HepG2 (cell line): ENCODE measurements at regions not wholly inside any gene's neighbourhood (a gene's known extent, or its start where the extent isn't known, plus 50 kb on each side); places are given as distances from the start of the nearest gene placed in this dataset.

Experiments used
- ATAC-seq: fragments of 200-7000 bp; cut with Tn5 transposase; 3 replicates; pipeline ENCODE4 v1.9.1; 2020; ENCODE audit warnings: mild to moderate bottlenecking, moderate library complexity
- BruUV-seq: library from RNA; stranded (reverse); fragments of 400-500 nt; replicated peaks from 2 replicates; lab custom pipeline; 2021; lab: Mats Ljungman, UMichigan
- CTCF ChIA-PET: fragments of 300-600 bp; formaldehyde crosslinking; extraction: SDS; loops from one replicate; lab custom pipeline; 2021; ENCODE audit warnings: low total read pairs, inconsistent platforms, low intra/inter-chr PET ratio; lab: Yijun Ruan, JAX
- POLR2A ChIA-PET: fragments of 350-600 bp; sonication (Branson Sonifier 250); formaldehyde crosslinking; loops from one replicate; lab custom pipeline; 2020; ENCODE audit warnings: antibody characterized with exemption, inconsistent platforms; lab: Yijun Ruan, JAX
- DNase-seq: peaks from one replicate; pipeline ENCODE4 v3.0.0-alpha.2; 2015; ENCODE audit warnings: low spot score
- FAIRE-seq: peaks from 3 replicates; lab custom pipeline; 2011; peaks lifted over from hg19 to GRCh38; lab: Jason Lieb, UNC
- H2AFZ ChIP-seq: one replicate; pipeline ENCODE4 v1.6.1; 2011; ENCODE audit warnings: low read length, inconsistent platforms
- H3K27ac ChIP-seq: fragments of 300-600 bp; 3 replicates; pipeline ENCODE4 v1.8.0; 2011; ENCODE audit warnings: mixed run types, mild to moderate bottlenecking, mixed read lengths, low read length, inconsistent platforms; ENCODE audit not compliant: insufficient read depth; ENCODE audit errors: extremely low read length
- H3K27me3 ChIP-seq, 2 experiments: fragments of 200-600 bp in 1 of 2; 2 replicates in 1 of 2; 3 replicates in 1 of 2; pipeline versions ENCODE4 v1.6.0 to v1.8.0; 2011; ENCODE audit warnings: low read length in 2 of 2, mild to moderate bottlenecking in 2 of 2, moderate library complexity in 2 of 2, inconsistent platforms in 1 of 2; ENCODE audit not compliant: insufficient read depth in 2 of 2, control insufficient read depth in 1 of 2
- H3K36me3 ChIP-seq, 2 experiments: fragments of 200-600 bp in 1 of 2; replicated peaks in 1 of 2; 2 replicates in 1 of 2; 3 replicates in 1 of 2; pipeline versions ENCODE4 v1.5.1 to v1.8.0; 2011; ENCODE audit warnings: low read length in 2 of 2, inconsistent platforms in 1 of 2; ENCODE audit not compliant: insufficient read depth in 2 of 2, control insufficient read depth in 1 of 2
- H3K4me1 ChIP-seq: 2 replicates; pipeline ENCODE4 v1.5.1; 2012; ENCODE audit warnings: low read length, inconsistent platforms; ENCODE audit not compliant: insufficient read depth
- H3K4me2 ChIP-seq: 2 replicates; pipeline ENCODE4 v1.6.0; 2011; ENCODE audit warnings: low read depth, low read length, inconsistent platforms
- H3K4me3 ChIP-seq, 3 experiments: fragments of 200-600 bp in 1 of 3; sonication (generic), shearing (Covaris generic) in 1 of 3; replicated peaks in 1 of 3; 2 replicates each; pipeline ENCODE4 v1.5.1; 2011 to 2016; ENCODE audit warnings: low read length in 3 of 3, inconsistent platforms in 2 of 3, low read depth in 2 of 3, mild to moderate bottlenecking in 2 of 3, control low read depth in 1 of 3, mixed read lengths in 1 of 3; ENCODE audit not compliant: insufficient read depth in 1 of 3
- H3K79me2 ChIP-seq: one replicate; pipeline ENCODE4 v1.6.1; 2011; ENCODE audit warnings: low read length, inconsistent platforms; ENCODE audit not compliant: insufficient read depth
- H3K9ac ChIP-seq: 2 replicates; pipeline ENCODE4 v1.6.0; 2011; ENCODE audit warnings: mild to moderate bottlenecking, low read depth, low read length, inconsistent platforms; ENCODE audit not compliant: insufficient read depth
- H3K9me3 ChIP-seq: 2 replicates; pipeline ENCODE4 v1.5.1; 2012; ENCODE audit warnings: mild to moderate bottlenecking, low read length
- H4K20me1 ChIP-seq: 2 replicates; pipeline ENCODE4 v1.6.0; 2011; ENCODE audit warnings: inconsistent platforms, mild to moderate bottlenecking, low read length, moderate library complexity; ENCODE audit not compliant: insufficient read depth
- ARNT ChIP-seq: fragments of 450-650 bp; IDR thresholded peaks from 2 replicates; pipeline ENCODE4 v1.6.1; 2017
- CBX5 ChIP-seq: sonication (generic); formaldehyde crosslinking; IDR thresholded peaks from 2 replicates; pipeline ENCODE4 v1.4.0; 2020; ENCODE audit warnings: missing genetic modification reagents, borderline replicate concordance
- HHEX ChIP-seq: IDR thresholded peaks from 2 replicates; pipeline ENCODE4 v1.6.1; 2016; ENCODE audit warnings: control low read depth
- HIC2 ChIP-seq: sonication (generic); formaldehyde crosslinking; IDR thresholded peaks from 2 replicates; pipeline ENCODE4 v1.9.0; 2022; ENCODE audit warnings: low read depth, missing genetic modification reagents
- ISL2 ChIP-seq: sonication (generic); formaldehyde crosslinking; IDR thresholded peaks from 2 replicates; pipeline ENCODE4 v1.5.0; 2020; ENCODE audit warnings: missing genetic modification reagents
- MXI1 ChIP-seq: IDR thresholded peaks from 3 replicates; pipeline ENCODE4 v1.6.1; 2012; ENCODE audit warnings: low read depth, low read length, inconsistent platforms, borderline replicate concordance
- NFIB ChIP-seq: sonication (generic); formaldehyde crosslinking; IDR thresholded peaks from 2 replicates; pipeline ENCODE4 v1.9.0; 2021; ENCODE audit warnings: missing genetic modification reagents, mild to moderate bottlenecking, borderline replicate concordance
- POGZ ChIP-seq: sonication (generic); formaldehyde crosslinking; IDR thresholded peaks from 2 replicates; pipeline ENCODE4 v1.4.0; 2020; ENCODE audit warnings: mild to moderate bottlenecking, missing genetic modification reagents
- TOPORS ChIP-seq: sonication (generic); formaldehyde crosslinking; IDR thresholded peaks from 2 replicates; pipeline ENCODE4 v1.8.0; 2023; ENCODE audit warnings: mild to moderate bottlenecking, missing genetic modification reagents
- ZNF124 ChIP-seq: sonication (generic); formaldehyde crosslinking; IDR thresholded peaks from 2 replicates; pipeline ENCODE4 v1.4.0; 2020; ENCODE audit warnings: missing genetic modification reagents
- ZNF136 ChIP-seq: sonication (generic); formaldehyde crosslinking; IDR thresholded peaks from 2 replicates; pipeline ENCODE4 v1.8.1; 2022; ENCODE audit warnings: low read depth, mild to moderate bottlenecking, moderate library complexity, missing genetic modification reagents
- ZNF274 ChIP-seq: sonication (generic); formaldehyde crosslinking; IDR thresholded peaks from 2 replicates; pipeline ENCODE4 v1.5.1; 2020; ENCODE audit warnings: mild to moderate bottlenecking, missing genetic modification reagents
- ZNF674 ChIP-seq: sonication (generic); formaldehyde crosslinking; IDR thresholded peaks from 2 replicates; pipeline ENCODE4 v1.5.0; 2020; ENCODE audit warnings: low read depth, mild to moderate bottlenecking, missing genetic modification reagents
- ZNF691 ChIP-seq: sonication (generic); formaldehyde crosslinking; IDR thresholded peaks from 2 replicates; pipeline ENCODE4 v1.4.0; 2020; ENCODE audit warnings: missing genetic modification reagents, low read depth, mild to moderate bottlenecking, borderline replicate concordance
- ZNF782 ChIP-seq: sonication (generic); formaldehyde crosslinking; IDR thresholded peaks from 2 replicates; pipeline ENCODE4 v1.4.0; 2020; ENCODE audit warnings: missing genetic modification reagents, mild to moderate bottlenecking, borderline replicate concordance
- WGBS: methylation state at CpG from one replicate; pipeline ENCODE4 v1.1.6; 2017; ENCODE audit warnings: low lambda C conversion rate; 5-methylcytosine and 5-hydroxymethylcytosine counted together
- in situ Hi-C: cut with HindIII; loops from 2 replicates; pipeline ENCODE4 v1.10.0; 2017; ENCODE audit warnings: low pct_unique_long_range_greater_than_20kb; ENCODE audit not compliant: extremely low pct_ligation_motif_present
- intact Hi-C: fragments of 100-400 bp; cut with micrococcal nuclease; formaldehyde crosslinking; loops from one replicate; pipeline ENCODE4 v1.10.0; 2022; ENCODE audit not compliant: unreplicated experiment
- TF ChIP-seq, protein P1 (sequence below): sonication (generic); formaldehyde crosslinking; IDR thresholded peaks from 2 replicates; pipeline ENCODE4 v1.8.1; 2023; ENCODE audit warnings: mild to moderate bottlenecking, missing genetic modification reagents, borderline replicate concordance

DNA sequence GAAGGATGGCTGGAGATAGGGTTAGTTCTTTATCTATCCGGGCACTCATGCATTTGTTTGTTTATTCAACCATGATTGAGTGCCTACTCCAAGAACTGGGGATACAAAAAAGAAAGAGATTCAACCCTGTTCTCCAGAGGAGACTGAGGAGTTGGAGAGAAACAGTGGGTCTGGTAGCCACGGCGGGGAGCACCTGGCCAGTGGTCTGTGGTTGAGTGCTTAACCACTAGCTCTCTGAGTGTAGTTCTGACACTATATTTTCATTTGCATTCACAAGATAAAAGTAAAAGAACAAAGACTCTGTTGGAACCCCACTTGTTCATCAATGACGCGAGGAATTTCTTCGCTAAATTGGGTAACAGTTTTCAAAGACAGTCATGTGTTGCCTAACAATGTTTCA, 295.5 kb upstream of the MSX2 start:
- Histone ChIP-seq H3K36me3 (no peaks in the 10 kb centered on the region), H3K4me2 (no peak overlapping the region), H4K20me1 (no peaks in the 10 kb centered on the region), H2AFZ (no peak overlapping the region), H3K4me1 (no peaks in the 10 kb centered on the region), H3K9me3 (no peaks in the 10 kb centered on the region), H3K79me2 (no peaks in the 10 kb centered on the region), H3K9ac (no peak overlapping the region), H3K27me3 (peaks cover 0 to 10% of the 10 kb centered on the region in 2 experiments; a peak in 1 of 5 replicates), H3K27ac (no peak overlapping the region), H3K4me3 (no peak overlapping the region)
- FAIRE-seq (no peak), DNase-seq (no peak), ATAC-seq (no peak)
- TF ChIP-seq HIC2 (no peak), ARNT (no peak), TOPORS (CRISPR knock-in tag) (no peak), POGZ (no peak), ZNF782 (CRISPR knock-in tag) (no peak), MXI1 (no peak), CBX5 (no peak), ZNF691 (CRISPR knock-in tag) (no peak), NFIB (no peak), ZNF124 (CRISPR knock-in tag) (no peak), HHEX (no peak), ISL2 (CRISPR knock-in tag) (no peak), ZNF136 (CRISPR knock-in tag) (no peak), ZNF274 (CRISPR knock-in tag) (no peak), ZNF674 (CRISPR knock-in tag) (no peak)
- TF ChIP-seq, protein P1, sequence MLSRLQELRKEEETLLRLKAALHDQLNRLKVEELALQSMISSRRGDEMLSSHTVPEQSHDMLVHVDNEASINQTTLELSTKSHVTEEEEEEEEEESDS (CRISPR knock-in tag), result no peak
- in situ Hi-C loops, result no loop called here
- no TSS peak for BruUV-seq
- intact Hi-C loops, result no loop called here
- WGBS, result 49% methylated on average over 6 of the region's 6 CpGs
- CTCF ChIA-PET, result no interaction called here
- POLR2A ChIA-PET, result no interaction called here
